GM18498 (cell line): ENCODE measurements at regions not wholly inside any gene's neighbourhood (a gene's known extent, or its start where the extent isn't known, plus 50 kb on each side); places are given as distances from the start of the nearest gene placed in this dataset.
"Not testable (repeated sequence)": the region's sequence is repeated elsewhere in the genome, so short reads cannot be mapped to it uniquely, and the experiment has no call there.

Source experiments
- ATAC-seq: cut with Tn5 transposase; IDR thresholded peaks from one replicate; pipeline ENCODE4 v1.9.1; 2021; ENCODE audit warnings: mild to moderate bottlenecking, moderate library complexity; ENCODE audit not compliant: unreplicated experiment

DNA sequence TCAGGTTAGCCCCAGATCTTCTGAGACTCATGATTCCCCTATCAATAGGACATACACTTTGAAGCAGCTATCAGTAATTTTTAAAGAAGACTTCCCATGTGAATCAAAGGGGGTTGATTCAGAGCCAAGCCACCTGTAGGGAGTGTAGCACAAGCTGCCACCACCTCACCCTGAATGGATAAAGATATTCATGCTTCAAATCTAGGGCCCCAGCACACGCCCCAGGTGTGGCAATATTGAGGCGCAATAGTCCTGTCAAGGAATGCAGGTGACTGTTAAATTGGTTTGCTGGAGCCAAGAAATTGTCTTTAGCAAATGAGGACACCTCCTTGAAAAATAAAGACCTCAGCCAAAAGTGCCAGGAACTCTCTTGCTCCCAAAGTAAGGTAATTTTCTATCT lies 404.4 kb downstream of the MAFB start:
- no peak for ATAC-seq

DNA sequence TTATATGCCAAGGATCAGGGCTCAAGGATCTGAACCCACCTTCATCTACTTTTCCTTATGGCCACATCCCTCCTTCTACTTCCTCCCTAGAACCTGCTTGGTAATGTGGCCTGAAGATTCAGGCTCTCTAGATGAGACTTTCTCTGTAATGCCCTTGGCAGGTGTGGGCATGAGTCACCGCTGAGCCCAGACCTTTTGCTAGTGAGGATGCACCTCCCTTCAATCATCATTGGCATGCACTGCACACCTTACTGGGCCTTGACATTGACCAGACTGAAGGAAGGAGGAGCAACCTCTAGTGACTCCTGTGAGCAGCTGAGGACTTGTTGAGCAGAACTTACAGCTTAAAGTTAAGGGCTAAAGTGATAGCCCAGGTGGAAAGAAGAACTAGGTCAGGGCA lies 405.3 kb downstream of the MAFB start:
- ATAC-seq = no peak

DNA sequence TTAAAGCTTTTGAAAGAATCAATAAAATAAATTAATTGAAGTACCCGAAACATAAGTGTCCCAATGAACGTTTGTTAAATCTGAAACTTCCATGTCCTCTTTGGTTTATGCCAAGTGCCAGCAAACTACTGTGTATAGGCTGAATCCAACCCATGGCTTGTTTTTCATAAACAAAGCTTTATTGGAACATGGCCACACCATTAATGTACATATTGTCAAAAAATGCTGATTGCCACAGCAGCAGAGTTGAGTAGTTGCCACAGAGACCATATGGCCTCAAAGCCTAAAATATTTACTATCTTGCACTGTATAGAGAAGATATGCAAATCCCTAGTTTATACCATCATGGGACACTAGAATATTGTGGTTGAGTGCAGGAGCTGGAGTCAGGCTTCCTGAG lies 406.1 kb downstream of the MAFB start:
- ATAC-seq = no peak

DNA sequence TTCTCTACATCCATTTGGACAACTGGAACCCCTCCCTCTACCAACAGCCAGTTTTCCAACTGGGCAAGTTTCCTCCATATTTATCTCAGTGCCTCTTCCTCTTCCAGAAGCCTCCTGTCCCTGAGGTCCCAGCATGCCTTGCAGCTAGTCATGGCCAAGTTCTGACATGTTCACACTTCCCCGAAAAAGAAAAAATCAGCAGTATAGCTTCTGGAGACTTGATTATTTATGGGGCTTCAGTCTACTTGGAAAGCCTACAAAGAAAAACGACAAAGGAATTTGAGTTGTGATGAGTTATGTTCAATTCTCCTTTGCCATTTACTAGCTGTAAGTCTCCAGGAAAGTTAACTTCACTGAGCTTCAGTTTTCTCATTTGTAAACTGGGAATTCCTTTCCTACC lies 406.5 kb downstream of the MAFB start:
- no peak for ATAC-seq

DNA sequence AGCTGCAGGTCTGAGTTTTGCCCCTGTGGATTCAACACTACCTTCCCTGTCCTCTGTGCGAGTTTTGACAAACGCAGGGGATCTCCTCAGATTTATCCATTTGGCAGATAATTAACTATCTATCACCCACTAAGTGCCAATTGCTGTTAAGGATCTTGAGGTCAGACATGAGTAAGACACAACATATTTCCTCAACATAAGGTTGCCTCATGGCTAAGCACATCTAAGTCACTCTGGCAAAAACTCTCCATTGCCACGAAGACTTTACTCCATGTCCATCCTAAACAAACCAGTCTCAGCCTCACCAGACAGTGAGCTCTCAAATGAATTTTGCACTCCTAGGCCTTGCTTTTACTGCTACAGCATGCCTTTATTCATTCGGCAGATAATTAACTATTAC lies 408.4 kb downstream of the MAFB start:
- no peak for ATAC-seq

- no peak for ATAC-seq
These were observed 409.6 kb downstream of the MAFB start for GRCh38 chr20:40279390-40279789.

GRCh38 chr20:40278673-40279072 lies 410.4 kb downstream of the MAFB start:
- ATAC-seq = no peak

DNA sequence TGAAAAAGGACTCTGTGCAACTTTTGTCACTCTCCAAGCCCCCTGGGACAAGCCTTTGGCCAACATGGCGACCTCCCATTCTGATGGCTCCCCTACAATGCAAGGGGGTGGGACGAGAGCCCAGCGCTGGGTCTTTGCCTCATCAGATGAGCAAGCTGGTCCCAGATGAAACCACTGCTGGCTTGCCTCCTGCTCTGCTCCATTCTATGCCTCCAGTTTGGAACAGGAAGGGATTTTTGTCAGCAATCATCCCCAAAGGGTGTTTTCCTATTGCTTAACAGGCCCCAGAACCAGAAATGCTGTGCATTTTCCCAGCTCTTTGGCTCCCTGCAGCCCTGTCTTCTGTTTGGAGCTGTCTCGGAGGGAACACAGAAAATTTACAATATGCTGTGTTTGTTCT lies 412.7 kb downstream of the MAFB start:
- no peak for ATAC-seq

- ATAC-seq = no peak
These were observed 413.3 kb downstream of the MAFB start for GRCh38 chr20:40275738-40276137.

- ATAC-seq = no peak
These were observed 414.0 kb downstream of the MAFB start for GRCh38 chr20:40274912-40275533.

GRCh38 chr20:40269274-40269673 lies 419.8 kb downstream of the MAFB start:
- not testable (repeated sequence) for ATAC-seq

DNA sequence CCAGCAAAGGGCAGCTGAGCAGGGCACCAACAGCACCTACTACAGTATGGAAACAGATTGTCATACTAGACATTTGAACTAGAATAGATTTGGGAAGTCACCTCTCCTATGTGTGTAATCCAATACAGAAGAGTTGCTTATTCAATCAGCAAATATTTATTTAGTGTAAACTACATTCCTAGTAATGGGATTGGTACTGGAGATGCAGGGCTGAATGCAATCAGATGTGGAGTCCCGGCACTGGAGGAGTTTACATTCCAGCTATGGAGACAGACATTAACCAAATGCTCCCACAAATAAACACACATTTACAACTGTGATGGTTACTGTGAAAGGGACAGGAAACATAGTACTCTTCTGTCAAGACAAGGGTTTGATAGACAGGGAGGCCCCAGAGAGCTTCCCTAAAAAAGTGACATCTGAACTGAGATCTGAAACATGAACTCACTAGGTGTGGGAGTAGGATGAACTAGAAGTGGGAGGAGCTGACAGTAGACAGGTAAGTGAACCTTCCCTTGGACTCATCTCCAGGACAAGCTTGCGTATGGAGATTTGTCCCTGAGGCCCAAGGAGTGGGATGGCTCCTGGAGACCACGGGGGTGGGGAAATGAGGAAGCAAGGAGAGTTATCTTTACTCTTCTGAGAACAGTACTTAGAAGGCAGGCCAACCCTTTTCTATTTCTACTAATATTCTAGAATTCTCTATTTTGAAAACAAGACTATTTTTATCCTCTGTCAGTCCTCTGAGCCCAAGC lies 420.5 kb downstream of the MAFB start:
- ATAC-seq = no peak

GRCh38 chr20:40265825-40266533 lies 423.1 kb downstream of the MAFB start:
- no peak for ATAC-seq

DNA sequence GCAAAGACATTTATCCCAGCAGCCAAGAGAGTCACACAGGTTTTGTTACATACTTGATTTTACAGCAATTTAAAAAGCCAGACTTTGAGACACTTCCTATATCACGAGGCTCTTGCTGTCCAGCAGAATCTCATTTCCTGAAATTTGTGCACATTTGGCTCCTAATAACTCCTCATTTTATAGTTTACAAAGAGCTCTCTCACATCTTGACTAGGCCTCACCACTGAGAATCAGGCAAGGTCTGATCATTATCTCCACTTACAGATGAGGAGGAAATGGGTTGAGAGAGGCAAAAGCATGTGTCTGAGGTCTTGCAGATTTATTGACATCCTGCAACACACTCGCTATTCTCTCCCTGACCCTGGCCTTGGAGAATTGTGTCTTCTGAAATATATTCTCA lies 426.8 kb downstream of the MAFB start:
- no peak for ATAC-seq

DNA sequence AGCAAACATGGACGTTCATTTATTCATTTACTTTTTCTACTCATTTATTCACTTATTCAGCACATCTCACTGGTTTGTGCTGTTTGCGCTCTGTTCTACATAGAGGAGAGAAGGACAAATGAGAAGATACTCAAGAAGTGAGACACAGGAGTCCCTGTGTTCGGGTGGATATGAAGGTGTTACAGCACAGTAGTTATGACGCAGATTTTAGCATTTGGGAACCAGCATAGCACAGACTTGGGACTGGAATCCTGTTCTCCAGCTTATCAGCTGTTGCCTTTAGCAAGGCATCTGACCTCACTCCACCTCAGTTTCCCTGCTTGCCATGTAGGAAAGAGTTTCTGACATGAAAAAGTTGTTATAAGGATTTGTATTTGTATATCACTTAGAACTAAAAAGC lies 430.1 kb downstream of the MAFB start:
- no peak for ATAC-seq

DNA sequence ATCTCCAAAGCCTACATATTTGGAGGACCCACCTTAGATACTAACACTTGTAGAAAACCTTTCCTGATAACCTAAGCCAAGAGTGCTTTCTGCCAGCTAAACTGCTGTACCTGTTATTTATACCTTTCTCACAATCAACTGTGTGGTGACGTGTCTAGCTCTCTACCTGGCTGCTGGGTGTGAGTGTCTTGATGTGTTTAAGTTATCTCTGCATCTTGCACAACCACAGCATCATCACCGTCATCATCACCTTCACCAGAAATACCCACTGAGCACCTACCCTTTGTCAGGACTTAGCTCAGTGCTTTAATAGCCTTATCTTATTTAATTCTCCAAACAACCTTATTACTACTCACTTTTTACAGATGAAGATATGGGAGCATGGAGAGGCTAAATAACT lies 431.3 kb downstream of the MAFB start:
- no peak for ATAC-seq

GRCh38 chr20:40255365-40255764 lies 433.7 kb downstream of the MAFB start:
- no peak for ATAC-seq

- ATAC-seq = no peak
These were observed 434.8 kb downstream of the MAFB start for GRCh38 chr20:40254023-40254772.

DNA sequence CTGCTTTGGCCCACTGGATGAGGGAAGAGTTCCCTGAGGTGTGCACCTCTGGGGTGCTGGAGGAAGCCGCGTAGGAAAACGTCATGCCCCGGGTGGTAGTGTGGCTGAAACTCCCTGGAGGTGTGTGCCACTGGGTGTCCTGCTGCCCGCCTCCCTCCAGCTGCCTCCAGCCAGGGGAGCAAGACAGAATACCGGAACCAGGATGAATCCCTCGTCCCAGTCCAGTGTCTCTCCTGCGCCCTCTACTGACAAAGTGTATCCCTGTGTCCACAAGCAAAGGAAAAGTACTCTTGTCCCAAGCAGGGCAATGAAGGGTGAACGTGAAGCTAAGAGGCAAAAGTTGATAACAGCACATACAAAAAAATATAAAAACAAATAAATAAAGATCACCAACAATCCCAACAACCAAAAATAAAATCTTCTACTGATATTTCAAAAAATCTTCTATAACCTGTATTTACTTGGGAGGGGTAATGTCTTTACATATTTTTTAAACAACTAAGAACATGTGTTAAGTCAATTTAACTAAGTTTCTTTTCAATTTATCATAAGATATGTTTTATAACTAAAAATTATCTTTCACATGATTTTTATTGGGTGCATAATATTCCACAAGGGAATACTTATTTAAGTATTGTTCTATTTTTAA lies 437.6 kb downstream of the MAFB start:
- no peak for ATAC-seq

DNA sequence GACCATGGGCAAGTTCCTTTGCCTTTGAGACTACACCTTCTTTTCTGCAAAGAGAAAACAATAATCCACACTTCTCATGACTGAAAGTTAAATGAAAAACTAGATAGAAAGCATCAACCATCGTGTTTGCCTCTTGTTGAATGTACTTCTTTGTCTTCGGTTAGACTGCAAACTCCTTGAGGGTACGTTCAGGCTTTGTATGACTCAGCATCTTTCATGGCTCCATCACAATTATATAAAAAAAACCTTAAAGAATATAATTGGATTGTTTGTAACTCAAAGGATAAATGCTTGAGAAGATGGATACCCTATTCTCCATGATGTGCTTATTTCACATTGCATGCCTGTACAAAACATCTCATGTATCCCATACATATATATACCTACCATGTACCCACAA lies 439.2 kb downstream of the MAFB start:
- ATAC-seq = no peak

GRCh38 chr20:40245829-40246228 lies 443.2 kb downstream of the MAFB start:
- ATAC-seq = no peak
